GM12878 (cell line): ENCODE measurements at regions not wholly inside any gene's neighbourhood (a gene's known extent, or its start where the extent isn't known, plus 50 kb on each side); places are given as distances from the start of the nearest gene placed in this dataset.

Source experiments
- BHLHE40 ChIP-seq, 2 experiments: fragments of 450-650 bp in 1 of 2; IDR thresholded peaks; 2 replicates each; pipeline ENCODE4 v1.6.1; 2011 to 2017; ENCODE audit warnings: low read depth in 2 of 2, borderline replicate concordance in 1 of 2, improper control_type of control experiment in 1 of 2, low read length in 1 of 2, mild to moderate bottlenecking in 1 of 2
- EGR1 ChIP-seq, 2 experiments: IDR thresholded peaks; 1 replicate in 1 of 2; 2 replicates in 1 of 2; pipeline ENCODE4 v1.6.1; 2011 to 2012; ENCODE audit warnings: low read depth in 2 of 2, low read length in 2 of 2, borderline replicate concordance in 1 of 2, mild to moderate bottlenecking in 1 of 2, moderate library complexity in 1 of 2
- ETV6 ChIP-seq, 2 experiments: fragments of 450-650 bp in 1 of 2; IDR thresholded peaks in 1 of 2; conservative IDR thresholded peaks in 1 of 2; 2 replicates each; pipeline ENCODE4 v1.6.1; 2014; ENCODE audit warnings: antibody characterized with exemption in 1 of 2, borderline replicate concordance in 1 of 2, low read depth in 1 of 2, mild to moderate bottlenecking in 1 of 2, moderate library complexity in 1 of 2
- KAT2A ChIP-seq: conservative IDR thresholded peaks from 2 replicates; pipeline ENCODE4 v1.6.1; 2011; ENCODE audit warnings: low read depth, low read length; ENCODE audit not compliant: control insufficient read depth
- MAX ChIP-seq: IDR thresholded peaks from 2 replicates; pipeline ENCODE4 v1.6.1; 2012; ENCODE audit warnings: low read depth, low read length, improper control_type of control experiment
- PKNOX1 ChIP-seq: fragments of 450-650 bp; IDR thresholded peaks from 2 replicates; pipeline ENCODE4 v1.6.1; 2016; ENCODE audit warnings: mild to moderate bottlenecking
- POLR2A ChIP-seq: IDR thresholded peaks from 2 replicates; pipeline ENCODE4 v1.6.1; 2011; ENCODE audit warnings: low read depth, mild to moderate bottlenecking, low read length
- PRDM15 ChIP-seq: fragments of 450-650 bp; formaldehyde crosslinking; IDR thresholded peaks from 2 replicates; pipeline ENCODE4 v1.4.0; 2020; ENCODE audit warnings: mild to moderate bottlenecking, moderate library complexity
- RELB ChIP-seq: fragments of 450-650 bp; IDR thresholded peaks from 2 replicates; pipeline ENCODE4 v1.6.1; 2017; ENCODE audit warnings: low read depth, mild to moderate bottlenecking, moderate library complexity
- SMAD1 ChIP-seq: fragments of 450-650 bp; IDR thresholded peaks from 2 replicates; pipeline ENCODE4 v1.6.1; 2018; ENCODE audit warnings: mild to moderate bottlenecking, low read depth; ENCODE audit not compliant: partially characterized antibody
- SPI1 ChIP-seq: IDR thresholded peaks from 2 replicates; pipeline ENCODE4 v1.6.1; 2011; ENCODE audit warnings: low read depth, mild to moderate bottlenecking, low read length, moderate library complexity, borderline replicate concordance; ENCODE audit not compliant: insufficient read depth
- TARDBP ChIP-seq: IDR thresholded peaks from 2 replicates; pipeline ENCODE4 v1.6.1; 2016; ENCODE audit warnings: borderline replicate concordance
- YY1 ChIP-seq: IDR thresholded peaks from 2 replicates; pipeline ENCODE4 v1.6.1; 2011; ENCODE audit warnings: low read depth, mild to moderate bottlenecking, low read length
- ZBTB40 ChIP-seq: fragments of 450-650 bp; IDR thresholded peaks from 2 replicates; pipeline ENCODE4 v1.6.1; 2016; ENCODE audit warnings: mild to moderate bottlenecking, moderate library complexity, borderline replicate concordance
- ZNF274 ChIP-seq: IDR thresholded peaks from one replicate; pipeline ENCODE4 v1.8.0; 2011; ENCODE audit not compliant: insufficient read length, insufficient read depth
- ZZZ3 ChIP-seq: IDR thresholded peaks from 2 replicates; pipeline ENCODE4 v1.6.1; 2011; ENCODE audit warnings: low read depth; ENCODE audit not compliant: control insufficient read depth, insufficient read length

GRCh38 chr2:164015328-164016123 lies 279.7 kb upstream of the FIGN start (continued):
- TF ChIP-seq ZBTB40 (no peak), POLR2A (no peak), TARDBP (0 out of 2 replicates have a peak, but pooled peaks have one; percentile 40), ZZZ3 (no peak), RELB (peak; percentile 82), SPI1 (peak; percentile 66), PRDM15 (no peak), MAX (no peak), ZNF274 (no peak), KAT2A (no peak), PKNOX1 (peak; percentile 80), ETV6 (conservative IDR thresholded peaks at IDR 0.05 in 1 of 2, IDR thresholded peaks at IDR 0.05 in 1 of 2; ENCODE audit: borderline replicate concordance in 1 of 2, low read depth in 1 of 2) (peak in 1 of 2 experiments; percentile 81; a peak in 2 of 4 replicates), YY1 (no peak), SMAD1 (peak; percentile 27), BHLHE40 (IDR thresholded peaks at IDR 0.05; ENCODE audit: borderline replicate concordance in 1 of 2, low read depth in 2 of 2, low read length in 1 of 2) (peak; percentile 58 to 62; a peak in 3 of 4 replicates), EGR1 (IDR thresholded peaks at IDR 0.05; ENCODE audit: borderline replicate concordance in 1 of 2, low read depth in 2 of 2, low read length in 2 of 2) (peak in 1 of 2 experiments; percentile 81; a peak in 2 of 3 replicates)
